ENCODE measurements at regions not wholly inside any gene's neighbourhood (a gene's known extent, or its start where the extent isn't known, plus 50 kb on each side); places are given as distances from the start of the nearest gene placed in this dataset.

- H3K36me3 ChIP-seq (ENCODE audit: insufficient read depth, low read length): no peaks in the 10 kb centered on the region
- H3K9ac ChIP-seq (ENCODE audit: low read length): peak overlapping the region; percentile 29
- no peak overlapping the region for H3K4me2 ChIP-seq (ENCODE audit: low read length)
- no peaks in the 10 kb centered on the region for H3F3A ChIP-seq (ENCODE audit: insufficient read depth, low read length, poor library complexity, severe bottlenecking)
- no peaks in the 10 kb centered on the region for H4K20me1 ChIP-seq (ENCODE audit: insufficient read depth)
- H3K27ac ChIP-seq (ENCODE audit: low read length): peak overlapping the region; percentile 95
- H2AFZ ChIP-seq (ENCODE audit: low read depth, low read length): no peak overlapping the region
- H3K9me2 ChIP-seq (ENCODE audit: insufficient read depth, low read length): no peaks in the 10 kb centered on the region
- H3K27me3 ChIP-seq (ENCODE audit: insufficient read depth, low read depth, low read length): no peaks in the 10 kb centered on the region
- TF ChIP-seq EZH2 (IDR thresholded peaks at IDR 0.05; ENCODE audit: borderline replicate concordance, insufficient read depth, low read length, poor library complexity, severe bottlenecking): no peak
- no peak for TF ChIP-seq RAD21 (conservative IDR thresholded peaks at IDR 0.05)
- no peak for TF ChIP-seq REST (IDR thresholded peaks at IDR 0.05; ENCODE audit: borderline replicate concordance)
- TF ChIP-seq SMC3 (conservative IDR thresholded peaks at IDR 0.05; ENCODE audit: poor library complexity): no peak
- no peak for TF ChIP-seq POLR2AphosphoS5 (IDR thresholded peaks at IDR 0.05)
- no peak for TF ChIP-seq CTCF (IDR thresholded peaks at IDR 0.05; ENCODE audit: poor library complexity, severe bottlenecking)
- TF ChIP-seq MXI1 (conservative IDR thresholded peaks at IDR 0.05; ENCODE audit: poor library complexity, severe bottlenecking): no peak
- no peak for TF ChIP-seq EP300 (conservative IDR thresholded peaks at IDR 0.05; ENCODE audit: poor library complexity, severe bottlenecking)
- TF ChIP-seq TAF1 (IDR thresholded peaks at IDR 0.05; ENCODE audit: low read depth): no peak
- no peak overlapping the region for H3K4me3 ChIP-seq (ENCODE audit: low read length)
- H3K79me2 ChIP-seq (replicated peaks; ENCODE audit: insufficient read depth, low read length): no peaks in the 10 kb centered on the region
- no peaks in the 10 kb centered on the region for H3K9me3 ChIP-seq (ENCODE audit: low read length)
Measured at GRCh38 chr7:113784316-113784715, 134.5 kb downstream of the PPP1R3A start.

GRCh38 chr7:113783403-113783802, 135.4 kb downstream of the PPP1R3A start:
- H3K27me3 ChIP-seq (ENCODE audit: insufficient read depth, low read depth, low read length): no peaks in the 10 kb centered on the region
- H3K4me2 ChIP-seq (ENCODE audit: low read length): peak overlapping the region; percentile 36
- H2AFZ ChIP-seq (ENCODE audit: low read depth, low read length): no peak overlapping the region
- no peaks in the 10 kb centered on the region for H3K9me2 ChIP-seq (ENCODE audit: insufficient read depth, low read length)
- H4K20me1 ChIP-seq (ENCODE audit: insufficient read depth): no peaks in the 10 kb centered on the region
- no peaks in the 10 kb centered on the region for H3F3A ChIP-seq (ENCODE audit: insufficient read depth, low read length, poor library complexity, severe bottlenecking)
- no peaks in the 10 kb centered on the region for H3K36me3 ChIP-seq (ENCODE audit: insufficient read depth, low read length)
- TF ChIP-seq MXI1 (conservative IDR thresholded peaks at IDR 0.05; ENCODE audit: poor library complexity, severe bottlenecking) (no peak), REST (IDR thresholded peaks at IDR 0.05; ENCODE audit: borderline replicate concordance) (peak; percentile 56), EP300 (conservative IDR thresholded peaks at IDR 0.05; ENCODE audit: poor library complexity, severe bottlenecking) (peak; percentile 92), CTCF (IDR thresholded peaks at IDR 0.05; ENCODE audit: poor library complexity, severe bottlenecking) (no peak), POLR2AphosphoS5 (IDR thresholded peaks at IDR 0.05) (peak; percentile 80), RAD21 (conservative IDR thresholded peaks at IDR 0.05) (no peak), SMC3 (conservative IDR thresholded peaks at IDR 0.05; ENCODE audit: poor library complexity) (peak; percentile 30), TAF1 (IDR thresholded peaks at IDR 0.05; ENCODE audit: low read depth) (no peak), EZH2 (IDR thresholded peaks at IDR 0.05; ENCODE audit: borderline replicate concordance, insufficient read depth, low read length, poor library complexity, severe bottlenecking) (no peak)
- H3K4me3 ChIP-seq (ENCODE audit: low read length): no peak overlapping the region
- H3K9me3 ChIP-seq (ENCODE audit: low read length): no peaks in the 10 kb centered on the region
- H3K79me2 ChIP-seq (replicated peaks; ENCODE audit: insufficient read depth, low read length): no peaks in the 10 kb centered on the region
- peak overlapping the region; percentile 95 for H3K27ac ChIP-seq (ENCODE audit: low read length)
- H3K9ac ChIP-seq (ENCODE audit: low read length): peak overlapping the region; percentile 56
